ENCODE measurements at regions not wholly inside any gene's neighbourhood (a gene's known extent, or its start where the extent isn't known, plus 50 kb on each side); places are given as distances from the start of the nearest gene placed in this dataset.

- no peak for TF ChIP-seq CTCF (IDR thresholded peaks at IDR 0.05)
- TF ChIP-seq POLR2A (IDR thresholded peaks at IDR 0.05): no peak
These were observed 324.2 kb downstream of the ALG10 start for GRCh38 chr12:34346372-34347034.

Data from thyroid gland (tissue), 4 donors.